AG09309 (cell line): ENCODE measurements at regions not wholly inside any gene's neighbourhood (a gene's known extent, or its start where the extent isn't known, plus 50 kb on each side); places are given as distances from the start of the nearest gene placed in this dataset.

Source experiments
- DNase-seq: peaks from one replicate; pipeline ENCODE4 v3.0.0-alpha.2; 2010; ENCODE audit warnings: low read depth
- H3K4me3 ChIP-seq: 2 replicates; pipeline ENCODE4 v1.5.1; 2011; ENCODE audit warnings: mild to moderate bottlenecking, low read depth, low read length, moderate library complexity; ENCODE audit not compliant: control insufficient read depth
- TF ChIP-seq, protein P1 (sequence below): IDR thresholded peaks from 2 replicates; pipeline ENCODE4 v1.5.1; 2011; ENCODE audit warnings: mild to moderate bottlenecking, low read depth, low read length, inconsistent platforms; ENCODE audit not compliant: insufficient read depth, control insufficient read depth; ENCODE audit errors: missing control alignments

- DNase-seq, result no peak
- no peak overlapping the region for H3K4me3 ChIP-seq
- TF ChIP-seq, protein P1, sequence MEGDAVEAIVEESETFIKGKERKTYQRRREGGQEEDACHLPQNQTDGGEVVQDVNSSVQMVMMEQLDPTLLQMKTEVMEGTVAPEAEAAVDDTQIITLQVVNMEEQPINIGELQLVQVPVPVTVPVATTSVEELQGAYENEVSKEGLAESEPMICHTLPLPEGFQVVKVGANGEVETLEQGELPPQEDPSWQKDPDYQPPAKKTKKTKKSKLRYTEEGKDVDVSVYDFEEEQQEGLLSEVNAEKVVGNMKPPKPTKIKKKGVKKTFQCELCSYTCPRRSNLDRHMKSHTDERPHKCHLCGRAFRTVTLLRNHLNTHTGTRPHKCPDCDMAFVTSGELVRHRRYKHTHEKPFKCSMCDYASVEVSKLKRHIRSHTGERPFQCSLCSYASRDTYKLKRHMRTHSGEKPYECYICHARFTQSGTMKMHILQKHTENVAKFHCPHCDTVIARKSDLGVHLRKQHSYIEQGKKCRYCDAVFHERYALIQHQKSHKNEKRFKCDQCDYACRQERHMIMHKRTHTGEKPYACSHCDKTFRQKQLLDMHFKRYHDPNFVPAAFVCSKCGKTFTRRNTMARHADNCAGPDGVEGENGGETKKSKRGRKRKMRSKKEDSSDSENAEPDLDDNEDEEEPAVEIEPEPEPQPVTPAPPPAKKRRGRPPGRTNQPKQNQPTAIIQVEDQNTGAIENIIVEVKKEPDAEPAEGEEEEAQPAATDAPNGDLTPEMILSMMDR, result no peak
Measured at GRCh38 chr7:27418541-27418940, 175.9 kb downstream of the EVX1 start.

- TF ChIP-seq, protein P1, result no peak
- H3K4me3 ChIP-seq, result no peak overlapping the region
Measured at GRCh38 chr7:27419581-27420177, 177.1 kb downstream of the EVX1 start.

DNA sequence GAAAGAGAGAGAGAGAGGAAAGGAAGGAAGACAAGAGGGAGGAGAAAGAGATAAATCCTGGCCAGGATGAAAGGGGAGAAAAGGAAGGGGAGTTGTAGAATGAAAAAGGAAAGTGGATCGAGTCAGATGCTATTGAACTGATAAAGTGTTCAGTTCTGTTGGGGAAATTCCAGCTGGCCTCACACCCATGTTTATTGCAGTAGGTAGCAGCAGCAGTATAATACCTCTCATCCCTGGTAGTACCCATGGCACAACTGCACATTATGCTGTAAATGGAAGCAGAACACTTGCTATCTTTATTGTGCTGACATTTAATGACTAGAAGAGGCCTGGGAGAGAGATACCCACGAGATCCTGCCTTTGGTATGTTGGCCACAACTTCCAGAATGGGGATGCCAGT, 178.1 kb downstream of the EVX1 start:
- no peak overlapping the region for H3K4me3 ChIP-seq
- TF ChIP-seq, protein P1, result no peak
- no peak for DNase-seq

More at GRCh38 chr7:27419581-27420177, 177.1 kb downstream of the EVX1 start:
- no peak for DNase-seq

DNA sequence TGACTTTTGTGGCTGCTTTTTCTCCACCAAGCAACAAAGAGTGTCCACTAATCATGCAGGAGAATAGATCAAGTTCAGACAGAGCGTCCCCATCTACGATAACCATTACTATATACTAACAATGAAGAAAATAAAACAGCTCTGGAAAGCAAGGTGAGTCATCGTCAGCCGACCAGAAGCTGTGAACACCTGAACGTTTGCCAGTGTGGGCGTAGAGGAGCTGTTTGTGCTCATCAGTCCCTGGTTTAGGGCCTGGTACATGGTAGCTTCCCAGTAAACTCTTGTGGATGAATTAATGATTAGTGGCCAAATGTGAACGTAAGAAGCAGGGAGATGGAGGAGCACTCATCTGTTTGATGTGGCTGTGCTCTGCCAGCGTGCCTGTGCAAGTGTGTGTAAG, 180.7 kb downstream of the EVX1 start:
- TF ChIP-seq, protein P1, result no peak
- no peak for DNase-seq
- H3K4me3 ChIP-seq, result no peak overlapping the region

DNA sequence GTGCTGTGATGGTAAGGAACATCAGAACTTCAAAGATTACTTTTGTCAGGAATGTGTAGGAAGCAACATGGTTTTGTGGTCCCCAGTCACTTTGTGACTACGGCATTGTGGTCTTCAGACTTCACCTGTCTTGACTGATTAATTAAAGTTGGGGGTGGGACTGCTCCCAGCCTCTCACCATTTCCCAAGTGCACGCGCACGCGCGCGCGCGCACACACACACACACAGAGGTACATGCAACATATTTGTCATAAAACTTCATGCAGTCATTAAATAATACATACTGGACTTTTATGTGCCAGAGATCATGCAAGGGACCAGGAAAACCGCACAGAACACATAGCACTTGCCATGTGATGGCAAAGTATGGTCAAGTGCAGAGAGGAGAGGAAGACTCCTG, 181.2 kb downstream of the EVX1 start:
- TF ChIP-seq, protein P1, result no peak
- H3K4me3 ChIP-seq, result no peak overlapping the region
- no peak for DNase-seq

DNA sequence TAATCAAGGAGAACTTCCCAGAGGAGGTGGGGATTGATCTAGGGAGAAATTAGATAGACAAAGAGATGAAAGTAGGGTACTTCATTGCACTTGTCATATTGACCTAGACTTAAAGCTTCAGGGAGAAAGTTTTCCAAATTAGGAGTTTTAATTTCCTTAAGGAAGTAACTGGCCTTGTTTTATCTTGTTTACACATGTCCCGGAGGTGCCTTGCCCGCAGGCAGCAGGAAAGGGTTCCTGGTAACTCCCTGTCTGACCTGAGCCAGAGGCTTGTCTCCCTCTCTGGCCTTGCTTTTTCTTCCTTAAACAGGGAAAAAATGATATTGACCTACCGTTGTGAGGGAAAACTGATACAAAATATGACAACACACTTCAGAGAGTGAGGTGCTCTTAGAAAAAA, 181.6 kb downstream of the EVX1 start:
- no peak for DNase-seq
- H3K4me3 ChIP-seq, result no peak overlapping the region
- TF ChIP-seq, protein P1, result no peak
